HepG2 (cell line): ENCODE measurements at regions not wholly inside any gene's neighbourhood (a gene's known extent, or its start where the extent isn't known, plus 50 kb on each side); places are given as distances from the start of the nearest gene placed in this dataset.

Source experiments
- MLLT10 ChIP-seq: sonication (generic); formaldehyde crosslinking; IDR thresholded peaks from 2 replicates; pipeline ENCODE4 v1.4.0; 2020; ENCODE audit warnings: missing genetic modification reagents
- PLRG1 ChIP-seq: fragments of 450-650 bp; conservative IDR thresholded peaks from 2 replicates; pipeline ENCODE4 v1.6.1; 2016
- ZBTB10 ChIP-seq: sonication (generic); formaldehyde crosslinking; IDR thresholded peaks from 2 replicates; pipeline ENCODE4 v1.4.0; 2020; ENCODE audit warnings: missing genetic modification reagents, borderline replicate concordance
- ZNF101 ChIP-seq: sonication (generic); formaldehyde crosslinking; IDR thresholded peaks from 2 replicates; pipeline ENCODE4 v1.4.0; 2020; ENCODE audit warnings: mild to moderate bottlenecking, low read depth, missing genetic modification reagents, borderline replicate concordance
- ZNF318 ChIP-seq: sonication (generic); formaldehyde crosslinking; IDR thresholded peaks from 2 replicates; pipeline ENCODE4 v1.4.0; 2020; ENCODE audit warnings: mild to moderate bottlenecking, missing genetic modification reagents
- ZZZ3 ChIP-seq: sonication (generic); formaldehyde crosslinking; IDR thresholded peaks from 2 replicates; pipeline ENCODE4 v1.4.0; 2020; ENCODE audit warnings: missing genetic modification reagents, mild to moderate bottlenecking, borderline replicate concordance

- no peak for TF ChIP-seq ZNF318
- no peak for TF ChIP-seq ZZZ3
- no peak for TF ChIP-seq ZBTB10 (CRISPR knock-in tag)
- TF ChIP-seq MLLT10: no peak
- no peak for TF ChIP-seq ZNF101
- TF ChIP-seq PLRG1: no peak
- TF ChIP-seq, all 625 proteins: peak for 0
Observed at GRCh38 chr11:19639603-19640105, 73.0 kb upstream of the NAV2 start (continued).
